ENCODE measurements at regions not wholly inside any gene's neighbourhood (a gene's known extent, or its start where the extent isn't known, plus 50 kb on each side); places are given as distances from the start of the nearest gene placed in this dataset.

GRCh38 chr6:4309540-4309939, 174.2 kb upstream of the ECI2 start:
- Mint-ChIP-seq H3K4me1 (ENCODE audit: low read depth) (peaks cover 6% of the 10 kb centered on the region), H3K27me3 (ENCODE audit: low read depth) (peaks cover 28% of the 10 kb centered on the region), H3K4me3 (no peak overlapping the region), H3K27ac (no peak overlapping the region), H3K36me3 (ENCODE audit: insufficient read depth in 2 of 2) (peaks cover 10 to 11% of the 10 kb centered on the region in 2 donors), H3K9me3 (peaks cover 8 to 16% of the 10 kb centered on the region in 2 donors)
- DNase-seq (no peak), ATAC-seq (replicated peaks in 1 of 2) (no peak)

- peaks cover 35% of the 10 kb centered on the region for H3K27me3 Mint-ChIP-seq (ENCODE audit: low read depth)
- peaks cover 6 to 16% of the 10 kb centered on the region in 2 donors for H3K9me3 Mint-ChIP-seq
- no peak for DNase-seq
- no peak overlapping the region for H3K4me3 Mint-ChIP-seq
- no peak for ATAC-seq (replicated peaks in 1 of 2)
- no peak overlapping the region for H3K27ac Mint-ChIP-seq
- H3K4me1 Mint-ChIP-seq (ENCODE audit: low read depth), result peaks cover 6% of the 10 kb centered on the region
- H3K36me3 Mint-ChIP-seq (ENCODE audit: insufficient read depth in 2 of 2), result peaks cover 10 to 11% of the 10 kb centered on the region in 2 donors
Observed at GRCh38 chr6:4308364-4308763, 173.0 kb upstream of the ECI2 start.

GRCh38 chr6:4304927-4305455, 169.6 kb upstream of the ECI2 start:
- no peak for ATAC-seq (replicated peaks in 1 of 2)
- no peak for DNase-seq
- H3K4me3 Mint-ChIP-seq, result no peak overlapping the region
- peaks cover 48% of the 10 kb centered on the region for H3K27me3 Mint-ChIP-seq (ENCODE audit: low read depth)
- peaks cover 0 to 2% of the 10 kb centered on the region in 2 donors for H3K36me3 Mint-ChIP-seq (ENCODE audit: insufficient read depth in 2 of 2)
- peaks cover 6% of the 10 kb centered on the region for H3K4me1 Mint-ChIP-seq (ENCODE audit: low read depth)
- peaks cover 0 to 7% of the 10 kb centered on the region in 2 donors for H3K9me3 Mint-ChIP-seq
- no peak overlapping the region for H3K27ac Mint-ChIP-seq

GRCh38 chr6:4303638-4304037, 168.3 kb upstream of the ECI2 start:
- H3K36me3 Mint-ChIP-seq (ENCODE audit: insufficient read depth in 2 of 2), result no peaks in the 10 kb centered on the region
- no peak for ATAC-seq (replicated peaks in 1 of 2)
- no peak for DNase-seq
- peaks cover 55% of the 10 kb centered on the region for H3K27me3 Mint-ChIP-seq (ENCODE audit: low read depth)
- H3K4me1 Mint-ChIP-seq (ENCODE audit: low read depth), result peaks cover 6% of the 10 kb centered on the region
- no peak overlapping the region for H3K27ac Mint-ChIP-seq
- peaks cover 0 to 4% of the 10 kb centered on the region in 2 donors for H3K9me3 Mint-ChIP-seq
- H3K4me3 Mint-ChIP-seq, result no peak overlapping the region

- no peak for DNase-seq
- no peak overlapping the region for H3K4me3 Mint-ChIP-seq
- H3K4me1 Mint-ChIP-seq (ENCODE audit: low read depth), result peaks cover 6% of the 10 kb centered on the region
- no peak overlapping the region for H3K27ac Mint-ChIP-seq
- H3K27me3 Mint-ChIP-seq (ENCODE audit: low read depth), result peaks cover 59% of the 10 kb centered on the region
- ATAC-seq (replicated peaks in 1 of 2), result no peak
- H3K9me3 Mint-ChIP-seq, result peaks cover 0 to 2% of the 10 kb centered on the region in 2 donors
- H3K36me3 Mint-ChIP-seq (ENCODE audit: insufficient read depth in 2 of 2), result no peaks in the 10 kb centered on the region
Observed at GRCh38 chr6:4302524-4302923, 167.1 kb upstream of the ECI2 start.

- H3K4me1 Mint-ChIP-seq (ENCODE audit: low read depth), result peaks cover 6% of the 10 kb centered on the region
- no peak for DNase-seq
- peaks cover 52% of the 10 kb centered on the region for H3K27me3 Mint-ChIP-seq (ENCODE audit: low read depth)
- H3K27ac Mint-ChIP-seq, result no peak overlapping the region
- H3K36me3 Mint-ChIP-seq (ENCODE audit: insufficient read depth in 2 of 2), result no peaks in the 10 kb centered on the region
- no peaks in the 10 kb centered on the region for H3K9me3 Mint-ChIP-seq
- ATAC-seq (replicated peaks in 1 of 2), result no peak
- no peak overlapping the region for H3K4me3 Mint-ChIP-seq
Observed at GRCh38 chr6:4301871-4302270, 166.5 kb upstream of the ECI2 start.

GRCh38 chr6:4300917-4301316, 165.5 kb upstream of the ECI2 start:
- no peaks in the 10 kb centered on the region for H3K36me3 Mint-ChIP-seq (ENCODE audit: insufficient read depth in 2 of 2)
- H3K27me3 Mint-ChIP-seq (ENCODE audit: low read depth), result peaks cover 43% of the 10 kb centered on the region
- no peak for ATAC-seq (replicated peaks in 1 of 2)
- H3K27ac Mint-ChIP-seq, result no peak overlapping the region
- no peak for DNase-seq
- no peaks in the 10 kb centered on the region for H3K9me3 Mint-ChIP-seq
- H3K4me3 Mint-ChIP-seq, result no peak overlapping the region
- peaks cover 6% of the 10 kb centered on the region for H3K4me1 Mint-ChIP-seq (ENCODE audit: low read depth)

- H3K36me3 Mint-ChIP-seq (ENCODE audit: insufficient read depth in 2 of 2), result no peaks in the 10 kb centered on the region
- H3K9me3 Mint-ChIP-seq, result no peaks in the 10 kb centered on the region
- peaks cover 32% of the 10 kb centered on the region for H3K27me3 Mint-ChIP-seq (ENCODE audit: low read depth)
- H3K4me3 Mint-ChIP-seq, result no peak overlapping the region
- H3K4me1 Mint-ChIP-seq (ENCODE audit: low read depth), result no peaks in the 10 kb centered on the region
- H3K27ac Mint-ChIP-seq, result no peak overlapping the region
- DNase-seq, result no peak
- ATAC-seq (replicated peaks in 1 of 2), result no peak
Observed at GRCh38 chr6:4299476-4299875, 164.1 kb upstream of the ECI2 start.

- Mint-ChIP-seq H3K4me1 (ENCODE audit: low read depth) (no peaks in the 10 kb centered on the region), H3K36me3 (ENCODE audit: insufficient read depth in 2 of 2) (no peaks in the 10 kb centered on the region), H3K27me3 (ENCODE audit: low read depth) (peaks cover 19% of the 10 kb centered on the region), H3K9me3 (no peaks in the 10 kb centered on the region), H3K4me3 (no peak overlapping the region), H3K27ac (no peak overlapping the region)
- ATAC-seq (replicated peaks in 1 of 2), result no peak
- no peak for DNase-seq
Observed at GRCh38 chr6:4297348-4297747, 162.0 kb upstream of the ECI2 start.

GRCh38 chr6:4296552-4296951, 161.2 kb upstream of the ECI2 start:
- DNase-seq, result no peak
- Mint-ChIP-seq H3K36me3 (ENCODE audit: insufficient read depth in 2 of 2) (no peaks in the 10 kb centered on the region), H3K4me1 (ENCODE audit: low read depth) (no peaks in the 10 kb centered on the region), H3K4me3 (no peak overlapping the region), H3K27ac (no peak overlapping the region), H3K9me3 (no peaks in the 10 kb centered on the region), H3K27me3 (ENCODE audit: low read depth) (peaks cover 19% of the 10 kb centered on the region)
- ATAC-seq (replicated peaks in 1 of 2), result no peak

GRCh38 chr6:4295783-4296155, 160.4 kb upstream of the ECI2 start:
- no peak overlapping the region for H3K4me3 Mint-ChIP-seq
- no peak for DNase-seq
- H3K27me3 Mint-ChIP-seq (ENCODE audit: low read depth), result peaks cover 15% of the 10 kb centered on the region
- H3K27ac Mint-ChIP-seq, result no peak overlapping the region
- ATAC-seq (replicated peaks in 1 of 2), result no peak
- H3K4me1 Mint-ChIP-seq (ENCODE audit: low read depth), result no peaks in the 10 kb centered on the region
- H3K9me3 Mint-ChIP-seq, result no peaks in the 10 kb centered on the region
- no peaks in the 10 kb centered on the region for H3K36me3 Mint-ChIP-seq (ENCODE audit: insufficient read depth in 2 of 2)

- Mint-ChIP-seq H3K4me3 (no peak overlapping the region), H3K9me3 (no peaks in the 10 kb centered on the region), H3K4me1 (ENCODE audit: low read depth) (no peaks in the 10 kb centered on the region), H3K27me3 (ENCODE audit: low read depth) (peaks cover 15% of the 10 kb centered on the region), H3K36me3 (ENCODE audit: insufficient read depth in 2 of 2) (no peaks in the 10 kb centered on the region), H3K27ac (no peak overlapping the region)
- DNase-seq (no peak), ATAC-seq (replicated peaks in 1 of 2) (no peak)
Observed at GRCh38 chr6:4295058-4295782, 159.8 kb upstream of the ECI2 start.

- no peak overlapping the region for H3K4me3 Mint-ChIP-seq
- no peak overlapping the region for H3K27ac Mint-ChIP-seq
- no peaks in the 10 kb centered on the region for H3K9me3 Mint-ChIP-seq
- no peak for ATAC-seq (replicated peaks in 1 of 2)
- H3K4me1 Mint-ChIP-seq (ENCODE audit: low read depth), result no peaks in the 10 kb centered on the region
- H3K27me3 Mint-ChIP-seq (ENCODE audit: low read depth), result peaks cover 9% of the 10 kb centered on the region
- DNase-seq, result no peak
- no peaks in the 10 kb centered on the region for H3K36me3 Mint-ChIP-seq (ENCODE audit: insufficient read depth in 2 of 2)
Observed at GRCh38 chr6:4294636-4295035, 159.3 kb upstream of the ECI2 start.

Measured in activated T-cell treated with anti-CD3 and anti-CD28 coated beads, Interleukin-2, amount 50 U/mL, for 72 hours (primary cell).